ENCODE measurements at regions not wholly inside any gene's neighbourhood (a gene's known extent, or its start where the extent isn't known, plus 50 kb on each side); places are given as distances from the start of the nearest gene placed in this dataset.
A peak's percentile ranks its signal among the peaks of the same experiment; 100 is the strongest.

- Histone ChIP-seq H3K36me3 (no peaks in the 10 kb centered on the region), H3K4me1 (ENCODE audit: insufficient read depth) (no peaks in the 10 kb centered on the region), H3K27ac (no peak overlapping the region), H3K27me3 (no peaks in the 10 kb centered on the region), H3K4me3 (no peak overlapping the region), H3K9me3 (no peaks in the 10 kb centered on the region)
- WGBS, 3 donors: 71 to 83% (median 80%) methylated on average over 6 of the region's 6 CpGs
- intact Hi-C loops (cut with DNase I): no loop called here
- no peak for TF ChIP-seq POLR2A (IDR thresholded peaks at IDR 0.05)
- TF ChIP-seq EP300 (IDR thresholded peaks at IDR 0.05): no peak
- TF ChIP-seq CTCF (IDR thresholded peaks at IDR 0.05): no peak
- DNase-seq: no peak
These were observed 88.6 kb downstream of the MPP7 start for GRCh38 chr10:28214219-28214618.

- no peak for DNase-seq
- no peaks in the 10 kb centered on the region for H3K4me1 ChIP-seq (ENCODE audit: insufficient read depth)
- H3K27me3 ChIP-seq: no peaks in the 10 kb centered on the region
- H3K36me3 ChIP-seq: no peaks in the 10 kb centered on the region
- TF ChIP-seq POLR2A (IDR thresholded peaks at IDR 0.05) (no peak), CTCF (IDR thresholded peaks at IDR 0.05) (no peak), EP300 (IDR thresholded peaks at IDR 0.05) (no peak)
- H3K9me3 ChIP-seq: no peaks in the 10 kb centered on the region
- no peak overlapping the region for H3K27ac ChIP-seq
- H3K4me3 ChIP-seq: no peak overlapping the region
- intact Hi-C loops (cut with DNase I): no loop called here
- WGBS, 3 donors: 94 to 97% (median 95%) methylated on average over 5 of the region's 5 CpGs
These were observed 91.1 kb downstream of the MPP7 start for GRCh38 chr10:28211759-28212158.

GRCh38 chr10:28207799-28208198, 95.1 kb downstream of the MPP7 start:
- no peaks in the 10 kb centered on the region for H3K9me3 ChIP-seq
- WGBS, 3 donors: 92 to 96% (median 96%) methylated on average over 2 of the region's 2 CpGs
- H3K27ac ChIP-seq: no peak overlapping the region
- intact Hi-C loops (cut with DNase I): no loop called here
- no peak for DNase-seq
- no peaks in the 10 kb centered on the region for H3K4me1 ChIP-seq (ENCODE audit: insufficient read depth)
- H3K36me3 ChIP-seq: no peaks in the 10 kb centered on the region
- no peak overlapping the region for H3K4me3 ChIP-seq
- no peaks in the 10 kb centered on the region for H3K27me3 ChIP-seq
- no peak for TF ChIP-seq CTCF (IDR thresholded peaks at IDR 0.05)
- TF ChIP-seq POLR2A (IDR thresholded peaks at IDR 0.05): no peak
- no peak for TF ChIP-seq EP300 (IDR thresholded peaks at IDR 0.05)

- TF ChIP-seq CTCF (IDR thresholded peaks at IDR 0.05) (no peak), EP300 (IDR thresholded peaks at IDR 0.05) (no peak), POLR2A (IDR thresholded peaks at IDR 0.05) (no peak)
- peak in 3 of 5 donors; percentile 20 to 48 (median 23) for DNase-seq
- no peaks in the 10 kb centered on the region for H3K4me1 ChIP-seq (ENCODE audit: insufficient read depth)
- H3K4me3 ChIP-seq: no peak overlapping the region
- H3K36me3 ChIP-seq: no peaks in the 10 kb centered on the region
- H3K27ac ChIP-seq: no peak overlapping the region
- intact Hi-C loops (cut with DNase I): no loop called here
- no peaks in the 10 kb centered on the region for H3K9me3 ChIP-seq
- no peaks in the 10 kb centered on the region for H3K27me3 ChIP-seq
- 13 to 28% (median 18%) methylated on average over 5 of the region's 5 CpGs for WGBS, 3 donors
These were observed 99.9 kb downstream of the MPP7 start for GRCh38 chr10:28202941-28203352.
